ENCODE measurements at regions not wholly inside any gene's neighbourhood (a gene's known extent, or its start where the extent isn't known, plus 50 kb on each side); places are given as distances from the start of the nearest gene placed in this dataset.

GRCh38 chr6:56345376-56345995, 98.1 kb upstream of the COL21A1 start:
- DNase-seq = no peak

DNA sequence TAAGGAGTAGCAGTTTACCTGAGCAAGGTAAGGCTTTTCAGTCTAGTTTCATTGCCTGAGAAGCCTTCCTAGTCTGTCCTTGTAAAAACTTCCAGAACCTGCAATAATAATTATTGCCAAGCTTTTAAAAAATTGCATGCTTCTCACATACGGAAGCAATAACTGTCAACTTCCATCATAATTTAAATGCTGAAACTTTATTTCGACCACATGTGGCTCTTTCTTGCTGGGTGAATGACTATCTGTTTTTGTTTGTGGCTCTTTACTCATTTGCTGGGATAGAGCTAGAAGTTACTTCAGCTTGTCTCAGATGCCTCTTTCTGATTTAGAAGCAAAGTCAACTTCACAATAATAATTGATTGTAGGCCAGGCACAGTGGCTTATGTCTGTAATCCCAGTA, 95.9 kb upstream of the COL21A1 start:
- DNase-seq = no peak

GRCh38 chr6:56339524-56339923, 92.1 kb upstream of the COL21A1 start:
- no peak for DNase-seq

DNA sequence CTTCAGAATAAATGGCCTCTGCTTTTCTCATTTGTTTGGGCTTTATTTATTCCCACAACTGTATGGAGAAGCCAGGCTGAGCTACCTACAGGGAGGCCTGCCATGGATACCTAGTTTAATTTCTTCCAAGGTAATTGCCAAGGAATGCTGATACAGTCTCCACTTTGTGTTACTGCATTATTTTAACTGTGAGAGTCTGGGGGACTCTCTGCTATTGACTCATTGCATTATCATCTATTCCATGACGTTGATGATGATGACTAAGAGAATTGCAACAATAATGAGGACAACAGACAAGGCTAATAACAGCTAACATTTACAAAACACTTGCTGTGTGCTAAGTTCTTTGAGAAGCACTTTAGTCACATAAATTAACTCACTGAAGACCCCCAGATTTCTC, 88.3 kb upstream of the COL21A1 start:
- no peak for DNase-seq

DNA sequence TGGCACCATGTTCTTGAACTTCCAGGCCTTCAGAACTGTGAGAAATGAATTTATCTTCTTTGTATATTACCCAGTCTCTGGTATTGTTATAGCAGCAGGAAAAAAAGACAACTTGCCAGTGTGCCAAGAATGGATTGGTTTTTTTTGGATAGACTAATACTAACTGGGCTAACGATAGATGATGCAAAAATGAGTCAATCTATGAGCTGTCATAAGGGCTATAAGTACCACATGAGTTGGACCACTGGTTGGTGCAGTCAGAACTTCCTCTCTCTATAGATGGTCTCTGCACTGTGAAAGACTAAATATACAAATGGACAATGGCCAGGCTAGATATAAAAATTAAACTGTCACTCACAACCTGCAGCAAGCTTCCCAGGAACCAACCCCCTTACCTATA, 87.6 kb upstream of the COL21A1 start:
- no peak for DNase-seq

DNA sequence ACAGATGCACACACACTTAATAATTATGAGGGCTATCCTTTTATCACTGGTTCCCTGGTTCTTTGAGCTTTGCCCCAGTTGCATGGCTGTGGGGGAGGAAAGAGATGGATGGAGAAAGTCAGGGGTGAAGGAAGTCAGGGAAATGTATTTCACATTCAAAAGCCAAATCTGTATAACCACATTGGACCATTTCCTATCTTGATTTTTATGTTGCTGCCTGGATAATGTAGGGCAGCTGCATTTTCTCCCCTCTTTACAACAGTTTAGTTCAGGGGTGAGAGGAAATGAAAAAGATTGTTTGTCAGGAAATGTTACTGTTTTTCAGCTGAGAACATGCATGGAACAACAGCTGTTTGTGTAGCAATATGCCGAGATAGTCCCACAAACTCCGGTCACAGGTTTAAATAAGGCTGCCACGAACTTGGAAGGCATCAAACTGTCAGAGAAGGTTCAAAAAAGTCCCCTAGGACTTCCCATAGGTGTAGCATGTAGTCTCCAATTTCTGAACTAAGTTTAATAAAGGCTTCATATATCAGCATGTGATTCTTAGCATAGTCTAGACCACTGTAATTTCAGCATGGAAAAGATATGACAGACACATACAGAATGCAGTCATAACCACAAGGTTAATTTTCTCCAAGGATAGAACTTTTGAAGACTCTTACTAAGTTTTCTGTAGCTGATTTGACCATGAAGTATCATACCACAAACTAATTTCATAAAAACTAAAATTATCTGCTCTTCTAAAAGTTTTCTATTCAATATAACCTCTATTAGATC, 82.1 kb upstream of the COL21A1 start:
- no peak for DNase-seq

DNA sequence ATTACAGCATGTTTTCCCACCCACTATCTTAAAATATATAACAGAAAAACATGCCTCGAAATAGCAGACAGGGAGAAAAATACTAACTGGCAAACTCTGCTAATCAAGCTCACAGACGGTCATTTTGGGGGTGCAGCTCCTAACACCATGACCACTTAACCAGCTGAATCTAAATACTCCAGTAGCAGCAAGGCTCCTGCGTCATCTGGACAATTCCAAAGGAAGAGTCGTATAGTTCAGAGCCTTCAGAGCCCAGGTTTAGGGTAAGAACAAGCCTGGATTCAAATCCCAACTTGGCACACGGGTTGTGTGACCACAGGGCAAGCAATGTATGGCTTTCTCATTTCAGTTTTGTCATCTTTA, 81.3 kb upstream of the COL21A1 start:
- DNase-seq = no peak

DNA sequence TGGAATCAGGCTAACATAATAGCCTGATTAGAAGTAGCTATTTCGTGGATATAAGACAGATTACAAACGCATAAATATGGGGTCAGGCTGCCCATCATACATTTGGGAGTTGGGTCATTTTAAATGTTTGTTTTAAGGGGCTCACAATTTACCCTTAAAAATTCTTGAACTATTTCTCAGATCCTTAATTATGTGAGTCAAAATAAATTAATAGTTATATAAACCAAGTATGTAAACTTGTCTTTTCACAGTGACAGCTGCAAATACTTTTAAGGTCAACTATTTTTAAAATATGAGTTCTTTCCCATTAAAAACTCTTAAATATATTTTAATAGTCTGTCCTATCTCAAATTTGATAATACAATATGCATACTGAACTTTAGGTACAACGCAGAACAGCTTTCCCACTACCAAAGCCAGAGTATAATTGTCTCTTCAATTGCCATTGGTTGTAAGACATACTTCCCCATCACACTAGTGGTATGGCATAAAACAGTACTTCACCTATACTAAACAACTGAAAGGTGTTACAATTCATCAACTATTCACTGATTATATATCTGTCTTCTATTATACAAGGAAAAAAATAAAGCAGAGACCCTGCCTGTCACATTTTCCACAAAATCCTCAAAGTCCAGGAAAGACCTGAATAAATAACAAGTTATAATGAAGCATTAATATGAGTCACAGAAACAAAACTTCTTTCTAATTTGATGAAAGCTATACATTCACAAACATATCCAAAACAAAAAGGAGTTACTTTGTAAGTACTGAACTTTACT, 80.8 kb upstream of the COL21A1 start:
- no peak for DNase-seq

DNA sequence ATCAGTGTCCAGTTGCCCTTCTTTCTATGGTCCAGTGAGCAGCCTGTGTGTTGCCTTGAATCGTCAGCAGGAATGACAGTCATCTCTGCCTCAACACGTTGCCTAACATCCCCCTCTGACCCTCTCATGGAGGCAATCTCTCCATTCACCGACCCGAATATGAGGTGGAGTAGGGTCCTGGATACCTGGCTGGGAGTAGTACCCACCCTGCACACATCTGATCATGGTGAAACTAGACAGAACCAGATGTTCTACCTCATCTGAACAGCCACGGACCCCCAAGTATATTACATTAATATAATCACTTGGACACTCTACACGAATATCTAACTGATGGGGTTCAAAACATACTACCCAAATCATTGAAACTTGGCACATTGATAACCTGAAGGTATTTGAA, 77.0 kb upstream of the COL21A1 start:
- no peak for DNase-seq

DNA sequence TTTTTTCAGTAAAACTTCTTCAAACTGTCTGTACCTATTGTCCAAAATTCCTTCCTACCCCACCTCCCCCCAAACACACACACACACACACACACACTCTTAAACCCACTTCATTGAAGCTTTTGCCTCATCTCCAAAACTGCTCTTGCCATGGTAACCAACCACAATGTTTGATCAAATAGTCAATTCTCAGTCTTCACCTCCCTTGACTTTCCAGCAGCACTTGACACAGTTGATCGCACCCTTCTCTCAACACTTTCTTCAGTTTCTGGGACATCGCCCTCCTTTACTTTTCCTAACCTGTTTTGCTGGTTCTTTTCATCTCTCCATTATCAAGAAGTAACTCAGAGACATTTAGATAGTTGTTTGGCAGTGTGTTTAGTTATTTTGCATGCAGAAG, 71.5 kb upstream of the COL21A1 start:
- no peak for DNase-seq

GRCh38 chr6:56314683-56315523, 67.5 kb upstream of the COL21A1 start:
- DNase-seq = no peak

GRCh38 chr6:56311533-56312448, 64.4 kb upstream of the COL21A1 start:
- DNase-seq = no peak

DNA sequence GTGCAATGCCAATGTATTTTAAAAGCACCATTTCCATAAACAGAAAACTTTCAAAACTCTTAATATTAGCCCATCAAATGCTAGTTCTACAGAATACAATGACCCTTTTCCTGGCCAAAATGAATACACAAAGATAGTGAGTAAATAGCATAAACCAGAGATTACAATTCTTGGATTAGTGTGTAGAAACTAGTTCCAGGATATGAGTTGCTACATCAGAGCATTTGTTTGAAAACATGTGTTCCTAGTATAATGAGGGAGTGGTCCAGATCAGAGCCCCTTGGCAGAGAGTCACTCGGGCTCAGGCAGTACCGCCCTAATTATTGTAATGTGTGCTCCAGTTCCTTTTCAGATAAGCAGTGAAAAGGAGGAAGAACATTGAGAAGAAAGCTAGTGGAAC, 63.7 kb upstream of the COL21A1 start:
- DNase-seq = no peak

- DNase-seq = no peak
Observed at GRCh38 chr6:56310241-56310640, 62.9 kb upstream of the COL21A1 start.

DNA sequence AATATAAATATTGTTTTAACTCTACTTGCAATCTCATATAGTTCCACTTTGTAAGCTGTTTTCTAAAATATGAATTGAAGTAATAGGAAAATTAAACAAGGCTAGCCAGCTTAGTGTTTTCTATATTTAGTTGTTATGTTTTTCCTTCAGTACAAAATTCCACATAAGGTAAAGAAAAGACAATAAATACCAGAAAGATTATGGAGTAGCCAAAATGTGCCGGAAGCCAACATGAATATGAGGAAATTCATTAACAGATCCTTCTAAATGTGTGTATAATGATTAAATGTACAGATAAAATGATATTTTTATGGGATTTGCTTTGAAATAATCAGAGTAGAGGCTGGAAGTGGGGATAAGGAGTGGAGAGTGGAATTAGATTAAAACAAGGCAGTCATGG, 52.5 kb upstream of the COL21A1 start:
- DNase-seq = no peak

- no peak for DNase-seq
Observed at GRCh38 chr6:56297022-56297989, 49.9 kb upstream of the COL21A1 start.
